Mesodermal cell (in vitro differentiated cells): ENCODE measurements at regions not wholly inside any gene's neighbourhood (a gene's known extent, or its start where the extent isn't known, plus 50 kb on each side); places are given as distances from the start of the nearest gene placed in this dataset.
A peak's percentile ranks its signal among the peaks of the same experiment; 100 is the strongest.

Source experiments
- H3K27ac ChIP-seq: 2 replicates; pipeline ENCODE4 v1.7.0; 2013; ENCODE audit warnings: mild to moderate bottlenecking, low read depth, low read length, moderate library complexity; ENCODE audit not compliant: severe bottlenecking
- H3K36me3 ChIP-seq: 2 replicates; pipeline ENCODE4 v1.7.1; 2013; ENCODE audit warnings: mild to moderate bottlenecking, low read length, moderate library complexity; ENCODE audit not compliant: control insufficient read depth, insufficient read depth
- H3K4me1 ChIP-seq: one replicate; pipeline ENCODE4 v1.7.1; 2013; ENCODE audit warnings: mild to moderate bottlenecking, low read length; ENCODE audit not compliant: insufficient read depth, control insufficient read depth, poor library complexity, severe bottlenecking
- H3K4me3 ChIP-seq: 2 replicates; pipeline ENCODE4 v1.7.0; 2013; ENCODE audit warnings: low read length, control low read depth, mild to moderate bottlenecking; ENCODE audit not compliant: insufficient read depth, poor library complexity, severe bottlenecking; ENCODE audit errors: extremely low read depth
- H3K9me3 ChIP-seq: 2 replicates; pipeline ENCODE4 v1.7.1; 2013; ENCODE audit warnings: mild to moderate bottlenecking, low read length, moderate library complexity; ENCODE audit not compliant: control insufficient read depth
- WGBS, 2 experiments: methylation state at CpG; one replicate each; pipeline ENCODE4 v1.1.5; 2013; ENCODE audit warnings: missing lambda C conversion rate in 2 of 2; ENCODE audit not compliant: insufficient coverage in 2 of 2; 5-methylcytosine and 5-hydroxymethylcytosine counted together

DNA sequence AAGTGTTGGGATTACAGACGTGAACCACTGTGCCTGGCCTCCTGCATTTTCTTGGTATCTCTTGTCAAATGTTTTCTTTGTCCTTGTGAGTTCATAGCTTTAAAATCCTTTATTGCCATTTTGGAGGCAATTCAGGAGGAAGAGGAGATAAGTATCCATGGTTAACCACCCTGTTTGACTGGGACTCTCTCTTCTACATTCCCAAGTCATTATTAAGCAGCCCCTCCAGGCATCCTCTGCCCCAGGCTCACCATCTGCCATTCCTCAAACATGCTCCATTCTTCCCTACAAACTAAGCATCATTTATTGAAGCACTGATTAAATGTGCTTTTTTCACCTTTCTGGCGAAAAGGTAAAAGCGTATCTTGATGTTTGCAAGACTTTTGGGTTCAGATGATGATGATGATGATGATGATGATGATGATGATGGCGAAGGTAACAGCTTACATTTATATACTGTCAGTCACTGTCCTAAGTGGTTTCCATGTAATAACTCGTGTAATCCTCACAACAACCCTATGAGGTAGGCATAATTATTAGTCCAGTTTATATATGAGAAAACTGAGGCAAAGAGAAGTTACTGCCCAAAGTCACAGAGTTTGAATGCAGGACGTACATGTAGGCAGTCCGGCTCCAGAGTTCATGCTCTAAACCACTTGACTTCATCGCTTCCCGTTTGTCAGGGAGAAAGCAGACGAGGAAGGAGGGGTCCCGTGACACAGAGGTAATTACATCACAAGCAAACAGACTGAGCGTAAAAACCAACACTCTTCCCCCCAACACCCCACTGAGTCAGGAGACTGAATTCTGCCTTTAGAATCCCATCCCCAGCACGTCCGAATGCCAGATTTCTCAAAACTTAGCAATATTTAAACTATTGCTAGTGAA lies 69.7 kb upstream of the ACKR3 start:
- WGBS, 2 experiments: 91 to 95% methylated on average over 7 to 9 of the region's 14 CpGs
- Histone ChIP-seq H3K36me3 (no peaks in the 10 kb centered on the region), H3K4me1 (no peaks in the 10 kb centered on the region), H3K9me3 (no peaks in the 10 kb centered on the region), H3K27ac (no peak overlapping the region), H3K4me3 (no peak overlapping the region)

GRCh38 chr2:236501026-236501425 lies 68.6 kb upstream of the ACKR3 start:
- H3K9me3 ChIP-seq: no peaks in the 10 kb centered on the region
- H3K36me3 ChIP-seq: no peaks in the 10 kb centered on the region
- H3K4me3 ChIP-seq: no peak overlapping the region
- no peaks in the 10 kb centered on the region for H3K4me1 ChIP-seq
- 83 to 100% methylated on average over 2 to 3 of the region's 6 CpGs for WGBS, 2 experiments
- no peak overlapping the region for H3K27ac ChIP-seq

GRCh38 chr2:236501531-236501930 lies 68.1 kb upstream of the ACKR3 start:
- H3K36me3 ChIP-seq: no peaks in the 10 kb centered on the region
- no peak overlapping the region for H3K4me3 ChIP-seq
- WGBS, 2 experiments: 76 to 86% methylated on average over 4 of the region's 4 CpGs
- no peaks in the 10 kb centered on the region for H3K9me3 ChIP-seq
- no peak overlapping the region for H3K27ac ChIP-seq
- no peaks in the 10 kb centered on the region for H3K4me1 ChIP-seq

GRCh38 chr2:236503100-236503499 lies 66.5 kb upstream of the ACKR3 start:
- Histone ChIP-seq H3K9me3 (no peaks in the 10 kb centered on the region), H3K4me1 (no peaks in the 10 kb centered on the region), H3K36me3 (no peaks in the 10 kb centered on the region), H3K27ac (no peak overlapping the region), H3K4me3 (no peak overlapping the region)
- 80 to 88% methylated on average over 4 of the region's 6 CpGs for WGBS, 2 experiments

DNA sequence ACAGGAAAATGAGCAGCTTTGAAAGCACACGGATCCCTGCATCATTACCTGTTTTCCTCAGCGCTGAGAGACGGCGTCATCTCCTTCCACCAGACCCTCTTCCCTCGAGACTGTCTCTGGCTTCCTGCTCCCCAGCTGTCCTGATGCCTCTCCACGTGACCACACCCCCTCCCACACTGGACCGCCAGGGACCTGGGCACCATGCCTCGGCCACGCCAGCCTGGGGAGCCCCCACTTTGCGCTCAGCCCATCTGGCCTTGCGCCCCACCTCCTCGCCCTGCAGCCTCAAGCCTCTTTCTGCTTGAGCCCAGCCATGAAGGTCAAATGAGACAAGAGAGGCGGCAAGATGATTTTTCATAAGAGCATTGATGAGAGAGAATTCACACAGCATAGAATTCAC lies 66.0 kb upstream of the ACKR3 start:
- H3K9me3 ChIP-seq: no peaks in the 10 kb centered on the region
- H3K4me3 ChIP-seq: no peak overlapping the region
- no peak overlapping the region for H3K27ac ChIP-seq
- H3K4me1 ChIP-seq: no peaks in the 10 kb centered on the region
- WGBS, 2 experiments: 87 to 100% methylated on average over 5 to 12 of the region's 13 CpGs
- no peaks in the 10 kb centered on the region for H3K36me3 ChIP-seq

- 96 to 100% methylated on average over 2 of the region's 3 CpGs for WGBS, 2 experiments
- Histone ChIP-seq H3K4me3 (no peak overlapping the region), H3K9me3 (no peaks in the 10 kb centered on the region), H3K27ac (no peak overlapping the region), H3K36me3 (no peaks in the 10 kb centered on the region), H3K4me1 (no peaks in the 10 kb centered on the region)
Measured at GRCh38 chr2:236505041-236505440, 64.6 kb upstream of the ACKR3 start.

- Histone ChIP-seq H3K27ac (no peak overlapping the region), H3K9me3 (no peaks in the 10 kb centered on the region), H3K4me3 (no peak overlapping the region), H3K4me1 (no peaks in the 10 kb centered on the region), H3K36me3 (no peaks in the 10 kb centered on the region)
- 95 to 96% methylated on average over 2 of the region's 2 CpGs for WGBS, 2 experiments
Measured at GRCh38 chr2:236505648-236506047, 64.0 kb upstream of the ACKR3 start.

GRCh38 chr2:236507393-236508085 lies 62.1 kb upstream of the ACKR3 start:
- Histone ChIP-seq H3K9me3 (no peaks in the 10 kb centered on the region), H3K27ac (no peak overlapping the region), H3K4me1 (no peaks in the 10 kb centered on the region), H3K4me3 (peak overlapping the region; percentile 31), H3K36me3 (no peaks in the 10 kb centered on the region)
- 26 to 47% methylated on average over 25 to 41 of the region's 56 CpGs for WGBS, 2 experiments

DNA sequence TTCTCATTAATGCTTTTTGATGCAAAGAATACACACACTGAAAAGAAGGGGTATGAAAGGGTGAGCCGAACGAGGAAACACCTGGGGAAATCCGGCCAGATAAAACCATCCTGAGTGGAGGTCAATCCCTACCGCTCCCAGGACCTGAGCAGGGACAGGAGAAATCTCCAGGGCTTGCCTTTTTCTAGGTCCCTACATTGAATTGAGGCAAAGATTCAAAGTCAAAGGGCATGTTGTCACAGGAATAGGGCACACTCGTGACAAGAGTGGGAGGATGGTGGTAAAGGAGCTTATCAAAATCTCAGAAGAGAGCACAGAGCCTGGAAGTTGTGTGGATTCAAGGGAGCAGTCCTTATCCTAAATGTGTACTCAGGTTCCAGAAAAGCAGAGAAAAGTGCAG lies 61.2 kb upstream of the ACKR3 start:
- WGBS, 2 experiments: 90 to 93% methylated on average over 3 to 5 of the region's 5 CpGs
- H3K27ac ChIP-seq: no peak overlapping the region
- H3K4me1 ChIP-seq: no peaks in the 10 kb centered on the region
- H3K36me3 ChIP-seq: no peaks in the 10 kb centered on the region
- no peaks in the 10 kb centered on the region for H3K9me3 ChIP-seq
- H3K4me3 ChIP-seq: no peak overlapping the region

- H3K9me3 ChIP-seq: no peaks in the 10 kb centered on the region
- WGBS, 2 experiments: 86 to 90% methylated on average over 1 to 2 of the region's 2 CpGs
Measured at GRCh38 chr2:236510034-236510433, 59.6 kb upstream of the ACKR3 start.

GRCh38 chr2:236511266-236511665 lies 58.4 kb upstream of the ACKR3 start:
- H3K36me3 ChIP-seq: no peaks in the 10 kb centered on the region
- 60 to 84% methylated on average over 3 to 4 of the region's 5 CpGs for WGBS, 2 experiments
- no peak overlapping the region for H3K27ac ChIP-seq
- no peaks in the 10 kb centered on the region for H3K9me3 ChIP-seq
- no peaks in the 10 kb centered on the region for H3K4me1 ChIP-seq
- H3K4me3 ChIP-seq: no peak overlapping the region

More at GRCh38 chr2:236510034-236510433, 59.6 kb upstream of the ACKR3 start:
- Histone ChIP-seq H3K4me3 (no peak overlapping the region), H3K4me1 (no peaks in the 10 kb centered on the region), H3K27ac (no peak overlapping the region), H3K36me3 (no peaks in the 10 kb centered on the region)
